Inflammatory macrophage treated with lipopolysaccharide for 1 hour (primary cell): ENCODE measurements at regions not wholly inside any gene's neighbourhood (a gene's known extent, or its start where the extent isn't known, plus 50 kb on each side); places are given as distances from the start of the nearest gene placed in this dataset.
A peak's percentile ranks its signal among the peaks of the same experiment; 100 is the strongest.
"Not testable (repeated sequence)": the region's sequence is repeated elsewhere in the genome, so short reads cannot be mapped to it uniquely, and the experiment has no call there.

ENCODE experiments used
- DNase-seq, 2 donors: peaks; one replicate each; pipeline ENCODE4 v3.0.0-alpha.2; 2020 to 2022

DNA sequence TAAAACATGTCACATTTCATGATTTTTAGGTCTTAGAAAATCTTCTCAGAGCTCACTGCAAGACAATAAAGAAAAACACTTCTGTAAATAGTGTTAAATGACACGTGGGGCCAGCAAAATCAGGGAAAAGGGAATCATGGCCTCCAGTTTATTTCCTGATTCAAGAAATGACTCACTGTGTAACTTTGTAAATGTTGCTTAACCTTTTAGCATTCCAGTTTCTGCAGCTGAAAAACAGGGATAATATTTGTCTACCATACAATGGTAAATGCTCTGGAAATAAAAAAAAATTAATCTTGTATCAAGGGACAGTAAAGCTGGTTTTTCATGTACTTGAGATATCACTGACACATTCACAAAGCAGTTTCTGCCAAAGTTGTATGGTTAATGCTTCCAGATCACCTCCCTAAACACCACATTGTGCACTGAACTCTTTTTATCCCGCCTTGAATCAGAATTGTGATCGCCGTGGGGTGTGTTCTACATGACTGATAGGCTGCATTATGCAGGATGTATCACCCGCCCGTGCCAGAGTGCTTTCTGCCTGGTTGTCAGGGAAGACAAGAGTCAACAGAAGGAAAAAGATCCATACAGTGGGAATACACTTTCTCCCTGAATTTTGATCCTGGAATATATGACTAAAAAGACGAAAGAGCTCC lies 238.8 kb downstream of the IKZF2 start:
- peak; percentile 25 to 27 for DNase-seq

DNA sequence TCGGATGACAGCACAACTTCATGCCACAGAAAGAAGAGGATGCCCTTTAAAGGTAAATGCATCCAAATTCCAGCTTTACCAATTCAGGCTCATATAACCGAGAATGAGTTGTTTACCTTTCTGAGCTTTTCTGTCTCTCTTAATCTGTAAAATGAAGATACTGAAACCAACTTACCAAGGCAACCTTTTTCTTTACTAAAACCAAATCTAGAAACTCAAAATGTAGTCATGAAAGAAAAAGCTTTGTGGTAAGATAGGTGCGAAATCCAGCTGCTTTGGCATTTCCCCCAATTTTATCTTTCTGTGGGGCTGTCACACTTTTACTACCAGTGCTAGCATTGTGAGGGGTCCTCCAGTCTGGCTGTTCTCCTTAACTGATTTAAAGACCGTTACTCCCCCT lies 240.4 kb downstream of the IKZF2 start:
- DNase-seq: no peak

DNA sequence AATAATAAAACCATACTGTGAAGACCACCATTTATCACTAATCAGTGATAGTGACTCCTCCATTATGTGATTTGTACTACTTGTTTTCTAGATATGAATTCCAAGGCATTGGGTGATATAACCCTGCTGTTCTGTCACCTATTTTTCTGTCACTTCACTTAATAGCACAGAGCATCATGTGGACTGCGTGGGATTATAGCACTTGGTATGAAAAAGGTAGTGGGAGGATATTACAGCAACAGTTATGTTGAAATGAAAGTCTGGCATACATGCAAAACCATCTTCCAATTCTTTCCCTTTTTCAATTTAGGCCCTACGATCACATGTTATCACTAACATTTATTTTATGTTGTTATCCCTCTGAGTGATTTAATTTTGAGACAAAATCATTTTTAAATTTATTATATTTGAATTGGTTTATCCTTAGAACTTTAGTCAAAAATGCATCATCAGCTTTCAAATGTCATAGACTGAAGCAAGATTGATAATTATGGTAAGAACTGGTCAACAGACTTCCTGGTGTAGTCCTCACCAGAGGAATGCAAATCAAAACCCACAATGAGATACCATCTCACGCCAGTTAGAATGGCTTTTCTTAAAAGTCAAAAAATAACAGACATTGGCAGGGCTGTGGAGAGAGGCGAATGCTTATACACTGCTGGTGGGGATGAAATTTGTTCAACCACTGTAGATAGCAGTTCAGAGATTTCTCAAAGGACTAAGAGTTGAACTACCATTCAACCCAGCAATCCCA lies 242.6 kb downstream of the IKZF2 start:
- peak; percentile 50 to 85 for DNase-seq

DNA sequence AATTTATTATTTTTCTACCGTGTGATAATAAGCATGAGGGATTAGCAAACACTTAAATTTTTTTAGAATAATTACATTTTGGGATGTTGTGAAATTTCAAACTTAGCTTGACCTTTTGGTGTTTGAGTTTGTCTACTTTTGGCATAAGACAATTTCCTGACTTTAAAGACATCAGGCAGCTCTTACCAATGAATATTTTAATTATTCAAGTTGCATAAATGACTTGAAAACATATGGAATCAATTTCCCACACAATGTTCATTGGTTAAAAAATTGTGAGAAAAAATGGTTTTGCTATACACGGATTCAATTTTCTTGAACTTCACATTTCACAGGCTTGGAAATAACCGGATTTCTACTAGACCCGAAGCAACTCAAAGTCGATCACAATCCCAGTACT lies 243.4 kb downstream of the IKZF2 start:
- DNase-seq: no peak

DNA sequence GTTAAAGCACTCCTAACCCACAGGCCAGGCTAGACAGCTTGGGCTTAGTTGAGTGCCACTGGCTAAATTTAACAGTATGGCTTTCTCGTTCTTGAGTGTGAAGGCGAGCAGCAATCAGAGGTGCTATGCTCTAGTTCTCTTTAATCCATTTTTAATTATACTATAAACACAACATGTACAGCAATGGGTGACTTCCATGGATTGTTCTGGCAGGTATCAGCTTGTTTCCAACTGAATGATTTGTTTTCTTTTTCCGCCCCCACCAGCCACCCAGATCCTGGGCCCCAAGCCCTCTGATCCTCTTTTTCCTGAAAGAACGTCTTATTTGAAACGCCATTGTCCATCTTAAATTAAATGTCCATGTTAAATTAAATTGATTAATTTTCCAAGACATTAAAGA lies 244.8 kb downstream of the IKZF2 start:
- DNase-seq: no peak

DNA sequence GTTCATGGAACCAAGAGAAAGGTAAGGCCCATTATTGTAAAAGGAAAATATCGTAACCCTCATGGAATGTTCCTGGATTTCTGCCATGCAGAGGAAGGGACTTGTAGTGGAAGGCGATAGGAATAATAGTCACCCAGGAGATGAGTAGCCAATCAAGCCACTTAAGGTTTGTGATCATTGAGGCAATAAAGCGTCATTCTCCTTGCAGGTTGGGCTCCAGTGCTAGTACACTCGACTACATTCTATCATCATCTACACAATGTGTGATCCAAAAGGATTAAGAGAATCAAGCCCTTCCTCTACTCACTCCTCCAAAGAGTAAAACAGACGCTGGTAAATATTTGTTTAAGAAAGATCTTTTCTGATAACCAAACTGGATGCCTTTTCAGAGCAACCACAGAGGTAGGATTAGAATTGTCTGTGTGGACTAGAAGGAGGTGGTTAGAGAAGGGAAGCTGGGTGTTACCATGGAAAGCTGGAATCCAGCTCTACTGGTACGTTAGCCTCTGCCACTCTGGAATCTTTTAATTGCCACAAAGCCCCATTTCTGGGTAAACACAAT lies 245.7 kb downstream of the IKZF2 start:
- DNase-seq: no peak

DNA sequence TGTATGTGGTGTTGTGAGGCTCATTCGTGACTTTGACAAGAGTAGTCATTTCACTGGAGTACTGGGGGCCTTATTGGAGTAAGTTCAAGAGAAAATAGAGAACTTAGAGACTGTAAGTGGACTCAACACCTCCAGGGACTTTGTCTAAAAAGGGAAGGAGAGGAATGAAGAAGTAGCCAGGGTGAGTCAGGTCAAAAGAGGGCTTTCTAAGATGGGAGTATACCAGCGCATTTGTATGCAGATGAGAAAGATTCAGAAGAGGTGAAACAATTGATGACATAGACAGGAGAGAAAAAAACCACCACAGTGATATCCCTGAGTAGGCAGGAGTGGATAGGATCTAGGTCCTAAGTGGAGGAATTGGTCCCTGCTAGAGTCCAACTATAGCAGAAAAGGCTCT lies 246.8 kb downstream of the IKZF2 start:
- peak; percentile 32 to 53 for DNase-seq

DNA sequence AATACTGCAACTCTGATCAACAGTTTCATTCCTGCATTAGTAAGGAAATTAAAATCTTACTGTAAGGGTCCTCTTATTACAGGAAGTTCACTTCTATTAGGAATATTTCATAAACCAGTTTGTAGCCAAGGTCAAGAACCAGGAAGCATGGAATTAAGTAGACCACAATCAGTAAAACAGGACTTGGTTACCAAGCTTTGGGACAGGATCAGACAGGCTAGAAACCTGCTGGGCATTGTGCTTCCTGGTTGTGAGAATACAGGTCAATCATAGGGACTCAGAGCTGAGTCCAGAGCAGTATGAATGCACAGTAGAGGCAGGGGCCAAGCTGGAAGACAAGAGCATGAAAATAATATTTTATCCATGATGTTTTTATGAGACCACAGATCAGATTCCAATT lies 248.0 kb downstream of the IKZF2 start:
- no peak for DNase-seq

DNA sequence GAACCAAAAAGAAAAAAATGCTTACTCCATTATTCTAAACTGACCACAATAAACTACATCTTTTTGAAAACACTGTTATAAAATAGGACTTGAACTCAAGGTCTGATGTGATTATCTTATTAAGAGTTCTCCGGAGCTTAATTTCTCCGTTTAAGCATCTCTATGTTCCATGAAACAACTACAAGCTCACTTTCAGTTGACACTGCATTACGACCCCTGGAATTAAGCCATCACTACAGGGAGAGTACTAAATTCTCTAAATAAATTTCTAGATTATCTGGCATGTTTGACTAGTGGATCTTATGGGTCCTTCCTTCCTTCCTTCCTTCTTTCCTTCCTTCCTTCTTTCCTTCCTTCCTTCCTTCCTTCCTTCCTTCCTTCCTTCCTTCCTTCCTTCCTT lies 249.0 kb downstream of the IKZF2 start:
- DNase-seq: no peak

DNA sequence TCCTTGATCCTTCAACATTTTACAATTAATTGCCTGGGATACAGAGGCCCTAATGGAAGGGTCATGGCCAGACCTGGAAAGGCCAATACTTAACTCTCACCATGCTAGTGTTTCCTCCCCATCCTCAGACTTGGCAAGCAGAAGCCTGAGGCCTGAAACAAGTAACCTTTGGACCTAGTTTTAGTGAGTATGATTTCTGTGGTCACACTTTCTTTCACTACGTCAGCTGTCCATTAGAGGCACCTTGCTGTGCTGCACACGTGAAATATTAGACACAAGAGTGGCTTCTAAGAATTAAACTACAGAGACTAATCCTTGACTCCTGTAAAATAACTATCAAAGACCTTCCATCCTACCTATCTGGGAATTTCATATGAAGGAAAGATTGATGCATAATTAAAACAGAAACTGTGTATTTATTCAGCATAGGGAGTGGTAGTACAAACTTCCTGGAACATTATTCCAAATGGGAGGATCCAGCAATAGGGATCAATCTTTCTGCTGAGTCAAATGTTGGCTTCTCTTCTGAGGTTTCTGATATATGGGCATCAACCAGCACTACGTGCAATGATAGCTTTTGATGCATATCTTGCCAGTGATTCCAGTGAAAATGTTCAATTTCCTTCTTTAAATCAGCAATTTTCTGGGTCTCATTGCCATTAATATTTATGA lies 249.7 kb downstream of the IKZF2 start:
- DNase-seq: no peak

DNA sequence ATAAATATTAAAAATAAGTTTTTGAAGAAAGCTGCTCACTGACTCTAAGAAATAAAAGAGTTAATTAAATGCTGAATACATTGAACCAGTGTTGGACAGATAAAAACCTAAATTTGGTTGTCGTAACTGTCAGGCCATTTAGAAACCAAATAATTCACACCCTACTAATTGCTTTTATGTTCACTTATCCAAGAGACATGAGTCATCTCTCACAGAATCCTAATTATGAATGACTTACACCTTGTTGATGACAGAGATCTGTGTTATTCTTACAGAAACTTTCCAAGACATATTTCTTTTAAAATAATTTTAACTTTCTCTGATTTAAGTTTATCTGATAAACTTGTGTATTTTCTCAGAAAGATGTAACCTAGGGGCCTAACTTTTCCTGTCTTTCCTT lies 250.7 kb downstream of the IKZF2 start:
- no peak for DNase-seq

DNA sequence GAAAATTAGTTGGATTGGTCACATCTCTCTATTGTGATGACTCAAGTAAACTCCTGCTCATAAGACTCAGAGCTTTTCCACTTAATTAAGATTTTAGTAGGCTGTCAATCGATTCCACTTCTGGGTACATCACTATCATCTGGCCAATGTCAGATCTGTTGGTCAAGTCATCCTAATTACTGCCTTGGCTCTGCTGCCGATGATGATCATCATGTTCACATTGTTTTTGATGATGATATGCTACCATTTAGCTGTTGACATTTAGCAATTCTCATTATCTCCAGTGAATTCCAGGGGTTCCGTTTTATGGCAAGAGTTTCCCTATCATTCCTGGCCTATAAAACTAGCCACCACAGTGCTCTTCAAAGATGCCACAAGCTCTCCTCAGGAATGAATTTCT lies 253.4 kb downstream of the IKZF2 start:
- DNase-seq: no peak

DNA sequence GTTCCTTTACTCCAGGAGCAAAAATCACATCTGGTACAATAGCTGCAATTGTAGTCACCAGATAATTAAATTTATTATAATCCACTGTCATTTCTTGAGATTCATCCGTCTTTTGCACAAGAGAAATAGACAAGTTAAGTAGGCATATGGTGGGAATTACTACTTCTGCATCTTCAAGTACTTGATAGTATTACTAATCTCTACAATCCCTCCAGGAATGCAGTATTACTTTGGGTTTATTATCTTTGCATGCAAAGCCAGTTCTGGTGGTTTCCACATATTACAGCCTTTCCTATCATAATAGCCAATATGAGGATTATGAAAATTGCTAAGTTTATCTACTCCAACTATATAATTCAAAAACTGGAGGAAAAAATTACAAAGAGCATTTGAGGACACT lies 254.1 kb downstream of the IKZF2 start:
- DNase-seq: no peak

DNA sequence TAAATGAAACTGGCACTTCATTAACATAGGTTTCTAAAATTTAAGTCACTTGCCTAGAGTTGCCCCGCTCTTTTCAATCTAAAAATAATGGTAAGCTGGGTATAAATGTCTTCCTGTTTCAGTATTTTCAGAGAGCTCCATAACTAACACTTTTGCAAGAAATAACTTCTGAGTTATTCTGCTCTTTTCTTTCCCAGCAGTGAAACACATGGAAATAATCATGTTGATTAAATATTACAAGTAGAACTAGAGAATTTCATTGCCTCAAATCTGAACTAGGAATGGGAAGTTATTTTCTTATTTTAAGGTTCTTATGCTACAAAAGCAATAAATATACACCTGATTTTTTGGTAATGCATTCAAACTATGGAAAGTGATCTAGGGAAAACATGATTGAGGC lies 257.4 kb downstream of the IKZF2 start:
- DNase-seq: no peak

DNA sequence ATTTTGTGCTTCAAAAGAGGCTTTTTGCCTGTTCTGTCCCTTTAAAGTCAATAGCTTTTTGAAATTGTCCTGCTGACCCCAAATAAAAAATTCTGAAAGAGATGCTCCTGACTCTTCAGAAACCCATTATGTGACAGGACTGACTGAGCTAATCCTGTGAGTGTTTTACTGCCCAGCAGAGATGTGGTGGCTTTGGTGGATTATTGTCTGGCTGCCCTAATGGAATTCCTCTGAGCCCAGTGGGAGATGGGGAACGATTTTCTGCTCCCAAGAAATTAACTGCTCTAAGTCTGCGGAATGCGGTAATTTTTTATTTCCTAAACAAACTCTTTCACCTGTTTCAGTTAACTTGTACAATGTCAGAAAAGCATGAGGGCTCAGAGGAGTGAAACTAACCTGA lies 258.2 kb downstream of the IKZF2 start:
- DNase-seq: no peak

DNA sequence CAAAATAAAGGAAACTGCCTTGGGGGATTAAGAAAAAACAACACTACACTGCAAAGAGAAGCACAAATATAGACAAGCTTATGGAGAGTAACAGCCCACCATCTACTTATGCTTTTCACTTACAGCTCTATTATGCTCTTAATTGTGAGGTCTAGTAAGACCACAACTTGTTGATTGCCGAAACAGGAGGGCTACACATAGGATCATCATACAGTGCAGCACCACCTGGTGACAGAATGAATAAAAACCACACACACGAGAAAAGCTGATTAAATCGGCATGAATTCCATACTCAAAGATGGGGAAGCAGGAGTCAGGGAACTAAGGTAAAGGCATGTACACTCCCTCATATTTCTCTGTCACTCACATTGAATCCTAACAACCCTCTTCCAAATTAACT lies 259.2 kb downstream of the IKZF2 start:
- no peak for DNase-seq

DNA sequence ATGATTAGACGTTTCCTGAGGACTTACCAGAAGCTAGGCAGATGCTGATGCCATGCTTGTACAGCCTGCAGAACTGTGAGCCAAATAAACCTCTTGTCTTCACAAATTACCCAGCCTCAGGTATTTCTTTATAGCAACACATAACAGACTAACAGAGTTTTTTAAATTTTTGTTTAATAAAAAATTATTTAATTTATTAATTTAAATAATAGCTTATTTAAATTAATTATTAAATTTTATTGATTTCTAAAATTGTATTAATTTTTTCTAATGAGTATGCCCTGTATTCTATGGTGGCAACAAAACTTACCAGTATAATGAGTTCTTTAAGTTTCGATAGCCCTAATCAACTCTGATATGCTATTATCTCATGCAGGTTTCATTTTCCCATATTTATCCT lies 259.8 kb downstream of the IKZF2 start:
- no peak for DNase-seq

DNA sequence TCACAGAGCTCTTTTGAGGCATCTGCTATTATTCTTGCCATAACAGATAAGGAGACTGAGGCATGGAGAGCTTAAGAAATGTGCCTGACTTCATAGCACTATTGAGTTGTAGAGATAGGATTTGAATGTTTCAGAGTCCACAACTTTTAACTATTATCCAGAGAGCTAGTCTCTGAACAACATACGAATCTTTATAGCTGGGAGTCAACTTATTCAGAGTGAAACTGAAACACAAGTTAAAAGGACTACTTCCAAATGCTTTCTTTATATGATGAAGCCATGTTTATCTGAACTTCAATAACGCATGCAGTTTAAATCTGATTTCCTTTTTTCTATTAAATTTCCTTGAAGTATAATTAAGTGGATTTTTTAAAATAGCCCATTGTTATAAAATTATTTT lies 268.8 kb downstream of the IKZF2 start:
- no peak for DNase-seq

DNA sequence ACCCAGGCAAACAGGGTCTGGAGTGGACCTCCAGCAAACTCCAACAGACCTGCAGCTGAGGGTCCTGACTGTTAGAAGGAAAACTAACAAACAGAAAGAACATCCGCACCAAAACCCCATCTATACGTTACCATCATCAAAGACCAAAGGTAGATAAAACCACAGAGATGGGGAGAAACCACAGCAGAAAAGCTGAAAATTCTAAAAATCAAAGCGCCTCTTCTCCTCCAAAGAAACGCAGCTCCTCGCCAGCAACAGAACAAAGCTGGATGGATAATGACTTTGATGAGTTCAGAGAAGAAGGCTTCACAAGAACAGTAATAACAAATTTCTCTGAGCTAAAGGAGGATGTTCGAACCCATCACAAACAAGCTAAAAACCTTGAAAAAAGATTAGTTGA lies 274.9 kb downstream of the IKZF2 start:
- not testable (repeated sequence) for DNase-seq

DNA sequence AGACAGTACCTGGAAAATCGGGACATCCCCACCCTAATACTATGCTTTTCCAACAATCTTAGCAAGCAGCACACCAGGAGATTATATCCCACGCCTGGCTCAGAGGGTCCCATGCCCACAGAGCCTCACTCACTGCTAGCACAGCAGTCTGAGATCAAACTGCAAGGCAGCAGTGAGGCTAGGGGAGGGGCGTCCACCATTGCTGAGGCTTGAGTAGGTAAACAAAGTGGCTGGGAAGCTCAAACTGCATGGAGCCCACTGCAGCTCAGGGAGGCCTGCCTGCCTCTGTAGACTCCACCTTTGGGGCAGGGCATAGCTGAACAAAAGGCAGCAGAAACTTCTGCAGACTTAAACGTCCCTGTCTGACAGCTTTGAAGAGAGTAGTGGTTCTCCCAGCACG lies 275.5 kb downstream of the IKZF2 start:
- not testable (repeated sequence) for DNase-seq

DNA sequence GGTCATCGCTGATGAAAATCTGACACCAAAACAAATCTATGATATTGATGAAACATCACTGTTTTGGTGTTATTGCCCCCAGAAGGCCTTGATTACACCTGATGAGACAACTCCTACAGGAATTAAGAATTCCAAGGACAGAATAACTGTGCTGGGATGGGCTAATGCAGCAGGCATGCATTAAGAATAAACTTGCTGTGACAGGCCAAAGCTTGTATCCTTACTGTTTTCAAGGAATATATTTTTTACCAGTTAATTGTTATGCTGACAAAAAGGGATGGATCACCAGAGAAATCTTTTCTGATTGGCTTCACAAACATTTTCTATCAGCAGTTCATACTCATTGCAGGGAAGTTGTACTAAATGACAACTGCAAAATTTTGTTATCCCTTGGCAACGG lies 278.2 kb downstream of the IKZF2 start:
- no peak for DNase-seq

DNA sequence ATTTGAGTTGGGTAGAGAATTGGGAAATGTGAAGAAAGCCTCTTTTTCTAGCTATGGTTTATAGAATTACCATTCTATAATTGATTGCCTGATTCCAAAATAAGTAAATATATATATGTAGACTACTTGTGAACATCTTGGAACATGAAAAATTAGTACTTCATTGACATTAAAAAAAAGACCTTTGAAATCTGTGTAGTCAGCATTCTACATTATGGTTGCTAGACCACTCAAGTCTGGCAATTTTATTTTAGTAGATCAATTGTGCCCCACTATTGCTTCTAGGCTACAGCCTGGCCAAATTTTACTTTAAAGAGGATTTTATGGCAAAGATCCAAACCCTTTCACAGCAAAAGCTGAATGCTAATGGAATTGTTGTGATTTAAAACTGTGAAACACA lies 279.8 kb downstream of the IKZF2 start:
- no peak for DNase-seq

DNA sequence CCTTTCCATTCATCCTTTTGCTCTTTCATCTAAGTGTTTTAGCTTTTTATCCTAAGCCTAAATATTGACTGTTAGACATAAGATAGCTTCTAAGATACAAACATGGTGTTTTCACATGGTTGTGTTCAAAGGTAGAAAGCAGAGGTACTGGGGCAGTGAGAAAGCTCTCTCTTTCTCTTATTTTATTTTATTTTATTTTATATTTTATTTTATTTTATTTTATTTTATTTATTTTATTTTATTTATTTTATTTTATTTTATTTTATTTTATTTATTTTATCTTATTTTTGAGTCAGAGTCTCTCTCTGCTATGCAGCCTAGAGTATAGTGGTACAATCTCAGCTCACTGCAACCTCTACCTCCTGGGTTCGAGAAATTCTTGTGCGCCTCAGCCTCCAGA lies 287.2 kb downstream of the IKZF2 start:
- no peak for DNase-seq

DNA sequence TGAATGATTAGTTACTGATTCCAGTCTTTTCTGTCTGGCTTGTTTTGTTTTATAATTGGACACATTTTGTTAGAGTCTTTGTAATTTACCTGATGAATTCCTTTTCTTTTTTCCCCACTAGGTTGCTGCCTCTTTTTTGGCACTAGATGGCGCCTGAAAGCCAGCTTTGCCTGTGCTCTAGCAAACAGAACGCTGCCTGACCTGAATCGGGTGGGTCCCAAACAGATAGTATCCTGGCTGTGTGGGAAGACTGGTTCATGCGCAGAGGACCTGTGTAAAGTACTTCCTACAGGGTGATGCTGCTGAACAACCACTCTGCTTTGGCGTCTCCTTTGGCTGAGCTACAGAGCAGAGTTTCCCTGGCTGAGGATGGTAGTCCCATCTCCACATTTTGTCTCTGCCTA lies 288.2 kb downstream of the IKZF2 start:
- DNase-seq: peak; percentile 29 to 45
